ENCODE measurements at regions not wholly inside any gene's neighbourhood (a gene's known extent, or its start where the extent isn't known, plus 50 kb on each side); places are given as distances from the start of the nearest gene placed in this dataset.

- no peak for DNase-seq (ENCODE audit: low read depth)
These were observed 108.1 kb upstream of the CELF4 start for GRCh38 chr18:37673671-37674070.

- DNase-seq (ENCODE audit: low read depth): no peak
These were observed 107.5 kb upstream of the CELF4 start for GRCh38 chr18:37672932-37673595.

DNA sequence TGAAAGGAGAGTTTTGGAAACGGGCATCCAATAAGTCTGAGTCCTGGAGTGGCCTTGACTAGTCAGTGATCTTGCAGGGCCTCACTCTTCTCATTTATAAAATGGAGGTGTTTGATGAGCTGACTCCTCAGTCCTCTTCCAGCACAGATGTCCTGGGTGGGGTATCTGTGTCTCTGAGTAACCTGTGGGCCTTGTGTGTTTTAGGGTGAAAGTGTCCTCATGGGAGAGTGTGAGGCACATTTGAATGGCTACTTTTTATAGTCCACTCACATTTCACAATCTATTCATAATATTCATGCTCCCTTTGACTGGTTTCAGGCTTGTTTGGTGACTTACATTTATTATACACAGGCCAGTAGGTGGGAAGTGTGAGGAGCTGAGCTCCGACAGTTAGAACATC, 106.4 kb upstream of the CELF4 start:
- no peak for DNase-seq (ENCODE audit: low read depth)

DNA sequence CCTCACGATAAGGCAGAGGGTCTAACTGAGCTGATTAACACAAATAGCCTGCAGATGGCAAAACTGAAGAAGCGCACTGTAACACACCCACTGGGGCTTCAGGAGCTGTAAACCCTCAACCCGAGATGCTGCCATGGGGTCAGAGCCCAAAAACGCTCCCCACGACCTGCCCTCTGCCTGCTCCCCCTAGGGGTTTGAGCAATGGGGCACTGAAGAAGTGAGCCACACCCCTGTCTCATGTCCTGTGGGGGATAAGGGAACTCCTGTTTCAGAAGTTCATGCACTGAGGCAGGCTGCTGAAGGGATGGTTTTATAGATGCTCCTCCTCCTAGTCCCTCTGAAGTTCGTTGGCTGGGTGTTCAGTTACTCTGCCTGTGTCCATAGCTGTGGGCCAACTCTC, 105.9 kb upstream of the CELF4 start:
- DNase-seq (ENCODE audit: low read depth): no peak

- no peak for DNase-seq (ENCODE audit: low read depth)
These were observed 105.5 kb upstream of the CELF4 start for GRCh38 chr18:37671119-37671518.

DNA sequence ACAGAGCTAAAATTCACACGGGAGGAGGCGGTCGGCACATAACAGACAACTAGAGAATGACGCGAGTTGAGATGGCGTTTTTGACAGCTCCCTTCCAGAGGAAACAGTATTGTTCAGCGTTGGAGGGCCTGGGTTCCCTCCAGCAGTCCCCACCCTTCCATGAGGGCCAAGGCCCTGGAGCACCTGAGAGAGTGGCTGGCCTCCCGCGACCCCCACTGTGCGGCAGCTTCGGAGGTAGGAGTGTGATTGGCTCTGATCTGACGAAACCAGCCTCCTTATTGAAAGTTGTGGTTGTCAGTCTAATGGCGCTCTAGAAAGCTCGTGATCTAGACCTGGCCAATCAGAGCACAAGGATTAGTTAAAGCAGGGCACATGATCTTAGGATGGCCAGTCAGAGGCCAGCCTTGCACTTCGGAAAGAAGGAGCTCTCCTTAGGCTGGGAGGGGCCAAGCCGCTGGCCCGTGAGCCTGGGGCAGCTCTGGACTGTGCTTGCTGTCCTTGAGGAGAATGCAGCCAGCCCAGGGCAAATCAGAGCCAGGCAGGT, 104.5 kb upstream of the CELF4 start:
- DNase-seq (ENCODE audit: low read depth): no peak

GRCh38 chr18:37668971-37669747, 103.6 kb upstream of the CELF4 start:
- DNase-seq (ENCODE audit: low read depth): no peak

DNA sequence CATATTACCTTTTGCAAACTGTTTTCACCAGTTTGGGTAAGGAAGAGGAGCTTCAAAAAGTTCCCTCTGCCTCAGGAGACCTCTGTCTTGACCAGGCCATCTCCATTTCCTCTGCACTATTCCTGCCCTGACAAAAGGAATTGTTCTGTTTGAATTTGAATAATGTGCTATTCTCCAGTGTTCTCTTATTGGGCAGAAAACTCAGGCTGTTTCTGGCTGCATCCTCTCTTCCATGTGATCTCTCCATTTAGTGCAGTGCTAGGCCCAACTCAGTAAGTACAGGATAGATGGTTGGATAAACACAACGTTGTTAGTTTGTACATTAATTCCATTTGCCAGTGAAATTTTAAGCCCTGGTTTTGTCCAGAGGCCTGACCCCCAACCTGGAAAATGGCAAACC, 102.2 kb upstream of the CELF4 start:
- no peak for DNase-seq (ENCODE audit: low read depth)

- DNase-seq (ENCODE audit: low read depth): no peak
These were observed 101.4 kb upstream of the CELF4 start for GRCh38 chr18:37666991-37667390.

- no peak for DNase-seq (ENCODE audit: low read depth)
These were observed 100.9 kb upstream of the CELF4 start for GRCh38 chr18:37666451-37666850.

DNA sequence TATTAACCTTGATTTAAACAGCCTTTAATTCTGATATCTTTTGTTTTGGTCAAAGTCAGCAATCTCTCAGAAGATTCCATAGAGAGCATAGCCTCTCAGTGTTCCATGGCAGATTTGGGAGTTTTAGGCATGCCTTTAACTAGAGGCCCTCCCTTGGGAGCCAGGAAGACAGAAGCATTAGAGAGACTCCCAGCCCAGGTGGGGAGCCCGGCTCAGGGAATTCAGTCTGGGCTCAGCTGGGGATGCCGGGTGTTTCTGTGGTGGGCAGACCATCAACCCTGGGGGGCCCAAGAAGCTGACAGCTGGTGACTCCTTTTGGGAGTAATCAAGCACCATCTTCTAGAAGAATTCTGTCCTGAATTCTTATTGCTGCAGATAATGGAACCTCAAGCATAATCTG, 99.7 kb upstream of the CELF4 start:
- no peak for DNase-seq (ENCODE audit: low read depth)

DNA sequence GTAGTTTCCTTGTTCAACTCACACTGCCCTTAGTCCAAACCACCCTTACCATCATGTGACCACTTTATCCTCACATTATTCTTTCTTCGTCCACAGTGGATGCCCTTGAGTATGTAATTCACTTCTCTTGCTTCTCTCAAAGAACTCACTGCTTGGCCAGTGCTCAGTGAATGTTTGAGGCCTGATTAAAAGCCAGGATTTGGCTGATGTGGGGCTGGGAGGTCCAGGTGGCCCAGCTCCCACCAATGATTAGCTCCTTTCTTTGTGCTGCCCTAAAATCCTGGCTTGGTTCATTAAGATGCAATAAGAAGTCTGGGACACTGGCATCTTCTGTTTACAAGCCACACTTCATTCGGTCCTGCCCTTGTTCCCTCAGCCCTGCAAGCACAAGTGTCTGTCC, 97.8 kb upstream of the CELF4 start:
- DNase-seq (ENCODE audit: low read depth): no peak

- DNase-seq (ENCODE audit: low read depth): no peak
These were observed 97.1 kb upstream of the CELF4 start for GRCh38 chr18:37662546-37663339.

GRCh38 chr18:37662099-37662498, 96.5 kb upstream of the CELF4 start:
- DNase-seq (ENCODE audit: low read depth): no peak

DNA sequence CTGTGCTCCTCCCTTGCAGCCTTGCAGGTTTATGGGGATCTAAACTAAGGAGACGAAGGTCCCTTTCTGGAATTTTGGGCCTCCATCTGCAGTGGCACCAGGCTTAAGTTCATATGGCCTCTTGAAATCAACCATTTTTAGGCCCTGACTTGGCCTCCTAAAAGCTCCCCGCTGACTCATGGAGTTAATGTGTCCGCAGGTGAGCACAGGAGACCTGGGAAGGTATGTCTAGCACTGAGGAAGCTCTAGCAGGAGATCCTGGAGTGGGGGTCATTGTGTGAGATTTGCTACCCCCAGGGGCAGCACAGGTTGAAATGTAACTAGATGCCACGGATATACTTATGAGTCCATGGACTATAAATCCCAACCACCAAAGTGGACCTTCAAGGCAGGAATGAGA, 95.9 kb upstream of the CELF4 start:
- no peak for DNase-seq (ENCODE audit: low read depth)

- no peak for DNase-seq (ENCODE audit: low read depth)
These were observed 95.5 kb upstream of the CELF4 start for GRCh38 chr18:37661061-37661460.

DNA sequence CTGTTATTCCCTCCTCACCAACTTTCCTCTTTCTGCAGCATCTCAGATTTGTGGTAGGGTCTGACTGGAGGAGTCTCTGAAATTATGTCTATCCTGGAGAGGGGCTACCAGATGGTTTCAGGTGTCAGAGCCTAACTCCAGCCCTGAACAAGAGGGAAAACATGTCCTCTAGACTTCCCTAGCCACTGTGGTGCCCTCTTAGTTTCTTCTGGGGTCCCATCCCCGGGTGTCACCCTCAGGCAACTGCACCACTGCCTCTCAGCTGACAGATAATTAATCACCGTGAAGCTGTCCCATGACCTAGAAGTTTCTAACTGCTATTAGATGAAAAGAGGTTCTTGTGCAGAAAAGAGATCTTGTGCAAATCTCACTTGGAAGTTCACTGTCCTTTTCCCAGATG, 95.1 kb upstream of the CELF4 start:
- no peak for DNase-seq (ENCODE audit: low read depth)

GRCh38 chr18:37659906-37660305, 94.3 kb upstream of the CELF4 start:
- no peak for DNase-seq (ENCODE audit: low read depth)

GRCh38 chr18:37658894-37659293, 93.3 kb upstream of the CELF4 start:
- no peak for DNase-seq (ENCODE audit: low read depth)

DNA sequence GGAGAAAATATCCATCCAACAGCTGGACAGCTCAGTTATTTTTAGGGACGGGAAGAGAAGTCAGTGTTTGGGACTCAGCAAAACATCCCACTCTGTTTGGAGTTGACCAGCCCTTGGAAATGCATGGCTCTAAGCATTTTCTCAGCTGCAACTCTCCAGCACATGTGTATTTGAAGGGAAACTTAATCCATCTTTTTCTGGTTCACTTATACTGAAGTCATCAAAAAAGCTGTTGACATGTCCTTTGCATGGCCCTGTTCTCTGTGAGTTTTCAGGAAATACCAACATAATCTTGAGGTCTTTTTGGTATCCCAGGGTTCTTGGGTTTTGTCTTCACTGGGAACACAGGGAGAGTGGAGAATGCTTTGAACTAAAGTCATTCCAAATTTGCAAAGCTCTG, 91.9 kb upstream of the CELF4 start:
- no peak for DNase-seq (ENCODE audit: low read depth)

DNA sequence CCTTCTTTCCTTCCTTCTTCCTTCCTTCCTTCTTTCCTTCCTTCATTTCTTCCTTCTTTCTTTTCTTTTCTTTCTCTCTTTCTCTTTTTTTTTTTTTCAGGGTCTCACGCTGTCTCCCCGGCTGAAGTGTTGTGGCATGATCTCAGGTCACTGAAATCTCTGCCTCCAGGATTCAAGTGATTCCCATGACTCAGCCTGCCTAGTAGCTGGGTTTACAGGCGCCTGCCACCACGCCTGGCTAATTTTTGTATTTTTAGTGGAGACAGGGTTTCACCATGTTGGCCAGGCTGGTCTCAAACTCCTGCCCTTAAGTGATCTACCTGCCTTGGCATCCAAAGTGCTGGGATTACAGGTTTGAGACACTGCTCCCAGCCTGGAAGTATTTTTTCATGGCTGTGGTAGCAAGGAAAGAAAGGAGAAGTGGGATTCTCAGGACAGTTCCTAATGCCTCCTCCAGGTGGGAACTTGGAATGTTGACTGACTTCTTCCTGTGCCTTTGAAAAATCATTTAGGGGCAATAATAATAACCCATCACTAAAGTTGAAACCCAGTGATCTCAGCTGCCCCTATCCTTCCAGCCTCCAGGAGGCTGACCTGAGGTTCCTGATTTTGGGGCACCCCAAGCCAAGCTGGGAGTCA, 89.3 kb upstream of the CELF4 start:
- DNase-seq (ENCODE audit: low read depth): no peak

DNA sequence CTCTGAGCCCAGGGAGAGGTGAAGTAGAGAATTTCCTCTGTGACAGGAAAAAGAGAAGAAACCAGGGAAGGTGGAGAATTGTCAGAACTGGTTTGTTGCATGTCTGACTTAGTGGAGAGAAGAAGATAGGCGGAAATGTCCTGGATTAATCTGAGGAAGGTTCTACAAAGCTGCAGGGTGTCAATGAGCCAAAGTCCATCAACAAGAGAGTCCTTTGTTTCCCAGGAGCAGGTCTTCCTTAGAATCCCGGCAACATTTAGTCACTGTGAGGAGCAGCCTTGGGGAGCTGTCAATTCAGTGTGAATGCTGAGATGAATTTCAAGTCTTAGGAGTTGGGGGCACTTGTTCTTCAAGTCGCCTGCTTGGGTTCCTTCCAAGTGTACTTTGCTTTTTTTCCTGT, 88.4 kb upstream of the CELF4 start:
- DNase-seq (ENCODE audit: low read depth): no peak
